Ovary (tissue), 7 donors: ENCODE measurements at regions not wholly inside any gene's neighbourhood (a gene's known extent, or its start where the extent isn't known, plus 50 kb on each side); places are given as distances from the start of the nearest gene placed in this dataset.

Source experiments
- DNase-seq, 5 donors: peaks; one replicate each; pipeline ENCODE4 v3.0.0-alpha.2; 2019 to 2020
- H3K27ac ChIP-seq, 2 donors: fragments of 200-600 bp; one replicate each; pipeline versions ENCODE4 v1.5.1 to v1.8.0; 2019 to 2022
- H3K27me3 ChIP-seq: fragments of 200-600 bp; one replicate; pipeline ENCODE4 v1.8.0; 2022
- H3K36me3 ChIP-seq: fragments of 200-600 bp; sonication (generic); one replicate; pipeline ENCODE4 v1.5.1; 2019
- H3K4me1 ChIP-seq: one replicate; pipeline ENCODE4 v1.8.1; 2013; ENCODE audit warnings: mild to moderate bottlenecking, moderate library complexity; ENCODE audit not compliant: insufficient read depth
- H3K4me3 ChIP-seq: fragments of 200-600 bp; sonication (generic); one replicate; pipeline ENCODE4 v1.5.1; 2017
- H3K9me3 ChIP-seq, 2 donors: fragments of 200-600 bp in 1 of 2; sonication (generic) in 1 of 2; one replicate each; pipeline versions ENCODE4 v1.5.1 to v1.8.1; 2013 to 2019; ENCODE audit warnings: mild to moderate bottlenecking in 1 of 2, moderate library complexity in 1 of 2
- EP300 ChIP-seq: sonication (generic); formaldehyde crosslinking; IDR thresholded peaks from one replicate; pipeline ENCODE4 v1.6.1; 2017; ENCODE audit warnings: antibody characterized with exemption
- POLR2A ChIP-seq: fragments of 450-650 bp; IDR thresholded peaks from one replicate; pipeline ENCODE4 v1.6.1; 2017; ENCODE audit warnings: antibody characterized with exemption, mild to moderate bottlenecking, moderate library complexity
- WGBS, 3 donors: extraction: QIAGEN DNeasy Blood & Tissue Kit in 1 of 3; methylation state at CpG; one replicate each; pipeline versions ENCODE4 v1.1.5 to v1.1.7; 2013 to 2017; 5-methylcytosine and 5-hydroxymethylcytosine counted together
- intact Hi-C, 4 donors: fragments of 100-400 bp; cut with DNase I; formaldehyde crosslinking; loops; one replicate each; pipeline versions ENCODE4 v1.11.0 to v1.15.1; 2022 to 2023
- TF ChIP-seq, protein P1 (sequence below), 3 donors: fragments of 450-650 bp in 2 of 3; fragments of 200-600 bp in 1 of 3; IDR thresholded peaks; one replicate each; pipeline versions ENCODE4 v1.5.1 to v1.8.0; 2016 to 2022; ENCODE audit warnings: antibody characterized with exemption in 3 of 3, mild to moderate bottlenecking in 1 of 3
- donor health status: DM: no; HTN: no; CAD: no; lungs with moderate emphysema.
- donor health status: DM: no; HTN: no; CAD: no.
- donor health status: Bipolar disorder and iron deficiency.
- donor health status: DM: no; HTN: no; CAD: no.
- donor health status: DM: yes; HTN: yes; CAD: no.

DNA sequence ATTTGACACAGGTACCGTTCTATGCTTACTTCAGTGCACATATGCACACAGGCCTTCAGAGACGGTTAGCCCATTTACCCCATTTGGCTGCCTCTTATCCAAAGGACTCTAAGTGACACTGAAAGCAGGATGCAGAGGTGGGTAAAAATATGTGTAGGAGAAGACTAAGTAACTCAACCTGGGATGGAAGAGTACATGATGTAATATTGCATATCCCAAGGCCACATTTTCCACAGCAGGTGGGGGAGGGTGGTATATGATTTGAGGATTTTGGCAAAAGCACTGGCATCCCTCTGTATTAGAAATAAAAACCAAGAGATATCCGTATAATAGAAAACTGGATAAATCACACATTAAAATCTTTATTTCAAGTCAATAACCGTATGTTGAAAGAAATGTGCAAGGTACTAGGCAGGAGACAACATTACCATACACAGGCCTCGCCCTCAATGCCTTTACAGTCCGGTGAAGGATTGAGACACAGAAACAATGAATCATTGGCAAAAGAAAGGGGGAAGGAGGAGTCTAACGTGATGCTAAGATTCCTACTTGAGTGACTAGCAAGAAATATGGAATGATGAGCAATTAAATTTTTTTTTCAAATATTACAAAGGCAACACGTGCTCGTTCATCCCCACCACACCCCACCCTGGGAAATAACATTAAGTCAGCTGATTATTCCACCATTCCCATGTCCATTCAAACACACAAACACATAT is 161.0 kb upstream of the RASGEF1B start:
- Histone ChIP-seq H3K4me1 (no peaks in the 10 kb centered on the region), H3K9me3 (no peaks in the 10 kb centered on the region), H3K27me3 (no peaks in the 10 kb centered on the region), H3K27ac (no peak overlapping the region), H3K4me3 (no peak overlapping the region), H3K36me3 (no peaks in the 10 kb centered on the region)
- intact Hi-C loops = no loop called here
- DNase-seq = no peak
- TF ChIP-seq EP300 (no peak), POLR2A (no peak)
- TF ChIP-seq, protein P1, sequence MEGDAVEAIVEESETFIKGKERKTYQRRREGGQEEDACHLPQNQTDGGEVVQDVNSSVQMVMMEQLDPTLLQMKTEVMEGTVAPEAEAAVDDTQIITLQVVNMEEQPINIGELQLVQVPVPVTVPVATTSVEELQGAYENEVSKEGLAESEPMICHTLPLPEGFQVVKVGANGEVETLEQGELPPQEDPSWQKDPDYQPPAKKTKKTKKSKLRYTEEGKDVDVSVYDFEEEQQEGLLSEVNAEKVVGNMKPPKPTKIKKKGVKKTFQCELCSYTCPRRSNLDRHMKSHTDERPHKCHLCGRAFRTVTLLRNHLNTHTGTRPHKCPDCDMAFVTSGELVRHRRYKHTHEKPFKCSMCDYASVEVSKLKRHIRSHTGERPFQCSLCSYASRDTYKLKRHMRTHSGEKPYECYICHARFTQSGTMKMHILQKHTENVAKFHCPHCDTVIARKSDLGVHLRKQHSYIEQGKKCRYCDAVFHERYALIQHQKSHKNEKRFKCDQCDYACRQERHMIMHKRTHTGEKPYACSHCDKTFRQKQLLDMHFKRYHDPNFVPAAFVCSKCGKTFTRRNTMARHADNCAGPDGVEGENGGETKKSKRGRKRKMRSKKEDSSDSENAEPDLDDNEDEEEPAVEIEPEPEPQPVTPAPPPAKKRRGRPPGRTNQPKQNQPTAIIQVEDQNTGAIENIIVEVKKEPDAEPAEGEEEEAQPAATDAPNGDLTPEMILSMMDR (IDR thresholded peaks at IDR 0.05) = no peak
- WGBS, 3 donors = 55 to 62% (median 62%) methylated on average over 9 of the region's 9 CpGs

GRCh38 chr4:81631958-81632441 is 160.3 kb upstream of the RASGEF1B start:
- H3K36me3 ChIP-seq = no peaks in the 10 kb centered on the region
- TF ChIP-seq EP300 = no peak
- TF ChIP-seq, protein P1 (IDR thresholded peaks at IDR 0.05) = no peak
- no peak for TF ChIP-seq POLR2A
- no peak for DNase-seq
- no peaks in the 10 kb centered on the region for H3K9me3 ChIP-seq
- H3K4me3 ChIP-seq = no peak overlapping the region
- intact Hi-C loops = no loop called here
- no peaks in the 10 kb centered on the region for H3K27me3 ChIP-seq
- no peaks in the 10 kb centered on the region for H3K4me1 ChIP-seq
- H3K27ac ChIP-seq = no peak overlapping the region
- WGBS, 3 donors = 89 to 91% (median 90%) methylated on average over 4 of the region's 4 CpGs

DNA sequence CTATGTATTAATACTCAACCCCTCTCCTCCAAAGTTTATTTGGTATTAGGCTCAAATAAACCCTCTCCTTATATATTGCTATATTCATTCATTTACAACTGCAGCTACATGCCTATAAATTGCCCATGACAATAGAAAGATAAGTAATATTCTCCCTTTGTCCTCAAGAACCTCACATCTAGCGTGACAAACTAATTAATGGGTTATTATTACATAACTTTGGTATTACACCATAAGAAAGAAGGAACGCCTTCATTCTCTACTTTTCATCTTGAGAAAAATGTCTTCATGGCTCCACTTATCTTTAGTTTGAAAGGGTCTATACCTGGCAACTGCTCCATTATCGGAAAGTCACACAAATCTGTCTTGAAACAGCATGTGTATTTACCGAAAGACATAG is 157.7 kb upstream of the RASGEF1B start:
- WGBS, 3 donors = 70 to 72% (median 70%) methylated on average over 4 of the region's 4 CpGs
- TF ChIP-seq EP300 = no peak
- TF ChIP-seq POLR2A = no peak
- TF ChIP-seq, protein P1 (IDR thresholded peaks at IDR 0.05) = no peak
- Histone ChIP-seq H3K27me3 (no peaks in the 10 kb centered on the region), H3K36me3 (no peaks in the 10 kb centered on the region), H3K4me3 (no peak overlapping the region), H3K27ac (no peak overlapping the region), H3K4me1 (no peaks in the 10 kb centered on the region), H3K9me3 (no peaks in the 10 kb centered on the region)
- no peak for DNase-seq
- intact Hi-C loops = no loop called here

DNA sequence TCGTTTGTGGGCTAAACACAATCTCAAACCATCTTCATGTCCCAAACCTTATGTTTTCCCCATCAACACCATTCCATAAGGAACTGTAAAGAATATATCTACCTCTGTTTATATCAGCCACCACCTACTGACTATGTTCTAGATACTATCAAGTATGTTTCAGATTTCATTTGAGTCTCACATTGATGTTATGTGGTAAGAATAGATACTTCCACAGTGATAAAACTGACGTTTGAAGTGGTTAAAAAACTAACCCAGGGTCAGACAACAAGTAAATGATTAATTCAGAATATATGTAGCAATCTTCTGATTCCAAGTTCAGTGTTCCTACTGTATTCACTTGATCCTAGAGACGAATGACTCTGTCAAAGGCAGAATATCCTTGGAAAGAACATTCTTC is 156.8 kb upstream of the RASGEF1B start:
- TF ChIP-seq, protein P1 (IDR thresholded peaks at IDR 0.05) = no peak
- no peak for TF ChIP-seq POLR2A
- TF ChIP-seq EP300 = no peak
- no peaks in the 10 kb centered on the region for H3K27me3 ChIP-seq
- DNase-seq = no peak
- intact Hi-C loops = no loop called here
- no peaks in the 10 kb centered on the region for H3K36me3 ChIP-seq
- no peaks in the 10 kb centered on the region for H3K9me3 ChIP-seq
- no peak overlapping the region for H3K4me3 ChIP-seq
- H3K4me1 ChIP-seq = no peaks in the 10 kb centered on the region
- no peak overlapping the region for H3K27ac ChIP-seq
- WGBS, 3 donors = 67 to 76% (median 68%) methylated on average over 3 of the region's 3 CpGs
